GM13977 (cell line): ENCODE measurements at regions not wholly inside any gene's neighbourhood (a gene's known extent, or its start where the extent isn't known, plus 50 kb on each side); places are given as distances from the start of the nearest gene placed in this dataset.

Experiments used
- DNase-seq: peaks from one replicate; pipeline ENCODE4 v3.0.0; 2012; ENCODE audit warnings: low spot score
- in situ Hi-C: fragments of 300-500 bp; cut with MboI; formaldehyde crosslinking; loops from one replicate; pipeline ENCODE4 v1.12.0; 2022; ENCODE audit warnings: low sequenced_read_pairs, low pct_unique_long_range_greater_than_20kb, mixed read lengths, inconsistent platforms; ENCODE audit not compliant: unreplicated experiment
- TF ChIP-seq, protein P1 (sequence below): IDR thresholded peaks from 2 replicates; pipeline ENCODE4 v1.5.1; 2012; ENCODE audit warnings: mild to moderate bottlenecking, control low read depth; ENCODE audit not compliant: insufficient read depth; ENCODE audit errors: extremely low read depth, missing control alignments

DNA sequence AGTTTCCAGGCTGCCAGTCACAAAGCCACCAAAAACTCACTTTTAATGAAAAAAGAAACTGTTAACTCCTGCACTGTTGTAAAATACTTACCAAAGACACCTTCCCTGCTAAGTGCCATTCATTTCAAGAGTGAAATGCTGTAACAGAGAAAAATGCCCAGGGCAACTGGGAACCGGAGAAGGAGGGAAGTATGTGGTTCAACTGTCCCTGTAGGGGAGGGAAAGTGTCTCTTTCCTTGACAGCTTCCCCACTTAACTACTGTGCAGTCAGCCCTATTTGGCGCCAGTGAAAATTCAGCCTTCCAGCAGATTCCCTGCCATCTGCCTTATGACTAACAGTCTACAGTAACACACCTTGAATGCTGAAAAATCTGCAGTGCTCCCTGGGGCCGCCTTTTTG lies 789.0 kb downstream of the DIAPH3 start:
- TF ChIP-seq, protein P1, sequence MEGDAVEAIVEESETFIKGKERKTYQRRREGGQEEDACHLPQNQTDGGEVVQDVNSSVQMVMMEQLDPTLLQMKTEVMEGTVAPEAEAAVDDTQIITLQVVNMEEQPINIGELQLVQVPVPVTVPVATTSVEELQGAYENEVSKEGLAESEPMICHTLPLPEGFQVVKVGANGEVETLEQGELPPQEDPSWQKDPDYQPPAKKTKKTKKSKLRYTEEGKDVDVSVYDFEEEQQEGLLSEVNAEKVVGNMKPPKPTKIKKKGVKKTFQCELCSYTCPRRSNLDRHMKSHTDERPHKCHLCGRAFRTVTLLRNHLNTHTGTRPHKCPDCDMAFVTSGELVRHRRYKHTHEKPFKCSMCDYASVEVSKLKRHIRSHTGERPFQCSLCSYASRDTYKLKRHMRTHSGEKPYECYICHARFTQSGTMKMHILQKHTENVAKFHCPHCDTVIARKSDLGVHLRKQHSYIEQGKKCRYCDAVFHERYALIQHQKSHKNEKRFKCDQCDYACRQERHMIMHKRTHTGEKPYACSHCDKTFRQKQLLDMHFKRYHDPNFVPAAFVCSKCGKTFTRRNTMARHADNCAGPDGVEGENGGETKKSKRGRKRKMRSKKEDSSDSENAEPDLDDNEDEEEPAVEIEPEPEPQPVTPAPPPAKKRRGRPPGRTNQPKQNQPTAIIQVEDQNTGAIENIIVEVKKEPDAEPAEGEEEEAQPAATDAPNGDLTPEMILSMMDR: no peak
- in situ Hi-C loops: loop anchor here (25.0 kb wide), 1 partner anchor 963 kb away; no protein-coding TSS in a partner anchor
- no peak for DNase-seq

DNA sequence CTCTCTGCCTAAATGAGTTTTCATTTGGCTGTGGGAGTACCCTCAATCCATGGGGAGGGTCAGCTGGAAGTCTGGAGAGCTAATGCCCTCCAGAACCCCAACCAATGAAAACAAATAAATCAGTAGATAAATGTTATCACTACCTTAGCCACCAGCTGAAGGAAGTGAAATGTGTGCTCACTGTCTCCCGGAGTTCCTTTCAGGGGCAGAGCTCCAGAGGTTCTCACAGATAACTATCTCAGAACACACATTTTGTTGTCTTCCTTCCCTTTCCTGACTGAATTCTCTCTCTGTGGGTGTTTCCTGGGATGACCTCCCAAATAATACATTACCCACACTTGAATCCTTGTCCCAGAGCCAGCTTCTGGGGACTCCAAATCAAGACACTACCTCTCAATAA lies 779.6 kb downstream of the DIAPH3 start:
- DNase-seq: no peak
- TF ChIP-seq, protein P1: no peak
- in situ Hi-C loops: loop anchor here (25.0 kb wide), 1 partner anchor 953 kb away; no protein-coding TSS in a partner anchor

DNA sequence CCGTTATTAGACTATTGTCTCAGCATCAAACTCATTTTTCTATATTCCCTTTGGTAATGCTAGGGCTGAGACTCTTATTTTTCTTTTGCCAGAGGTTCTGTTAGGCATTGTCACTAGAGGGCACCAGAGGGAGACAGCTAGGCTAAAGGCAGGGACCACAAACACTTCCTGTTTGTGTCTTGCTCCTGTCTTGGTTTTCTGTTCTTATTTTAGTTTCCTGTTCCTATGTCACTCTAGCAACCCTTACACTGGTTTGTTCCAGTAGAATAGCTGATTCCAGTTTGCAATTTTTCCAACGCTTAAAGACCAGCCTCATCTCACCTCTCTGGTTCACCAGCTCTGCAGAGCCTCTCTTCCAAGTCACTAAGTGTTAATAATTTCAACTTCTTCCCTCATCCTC lies 772.0 kb downstream of the DIAPH3 start:
- DNase-seq: peak; percentile 61
- TF ChIP-seq, protein P1: peak; percentile 81
- in situ Hi-C loops: loop anchor here (10.0 to 25.0 kb wide), 2 partner anchors 283 to 946 kb away; no protein-coding TSS in a partner anchor

DNA sequence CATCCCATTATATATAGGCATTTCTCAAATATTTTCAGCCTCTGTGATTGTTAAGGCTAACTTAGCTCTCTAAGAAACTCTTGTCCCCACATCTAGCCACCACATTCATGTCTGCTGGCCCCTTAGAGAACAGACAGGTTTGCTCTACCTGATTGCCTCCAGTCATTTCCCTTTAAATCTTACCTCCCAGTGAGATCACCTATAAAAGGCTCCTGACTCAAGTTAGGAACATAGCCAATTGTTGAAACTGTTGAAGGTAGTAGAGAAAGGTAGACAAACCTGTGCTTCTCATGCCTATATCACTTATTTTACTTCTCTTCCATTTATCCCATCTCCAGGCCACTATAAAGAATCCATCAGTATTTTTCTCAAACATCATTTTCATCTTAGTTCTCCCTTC lies 771.4 kb downstream of the DIAPH3 start:
- in situ Hi-C loops: loop anchor here (10.0 to 25.0 kb wide), 2 partner anchors 282 to 945 kb away; no protein-coding TSS in a partner anchor
- no peak for DNase-seq
- TF ChIP-seq, protein P1: no peak

DNA sequence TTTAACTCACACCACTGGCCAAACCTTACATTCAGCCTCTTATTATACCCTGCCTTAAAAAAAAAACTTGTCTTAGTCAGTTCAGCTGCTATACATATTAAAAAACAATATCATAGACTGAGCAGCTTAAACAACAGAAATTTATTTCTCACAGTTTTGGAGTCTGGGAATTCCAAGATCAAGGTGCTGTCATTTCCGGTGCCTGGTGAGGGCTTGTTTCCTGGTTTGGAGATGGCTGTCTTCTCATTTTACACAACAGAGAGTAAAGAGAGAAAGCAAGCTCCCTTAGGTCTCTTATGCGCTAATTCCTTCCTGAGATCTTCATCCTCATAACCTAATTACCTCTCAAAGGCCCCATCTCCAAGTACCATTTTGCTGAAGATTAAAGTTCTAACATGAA lies 769.2 kb downstream of the DIAPH3 start:
- in situ Hi-C loops: loop anchor here (10.0 to 25.0 kb wide), 2 partner anchors 280 to 943 kb away; no protein-coding TSS in a partner anchor
- TF ChIP-seq, protein P1: no peak
- DNase-seq: no peak

DNA sequence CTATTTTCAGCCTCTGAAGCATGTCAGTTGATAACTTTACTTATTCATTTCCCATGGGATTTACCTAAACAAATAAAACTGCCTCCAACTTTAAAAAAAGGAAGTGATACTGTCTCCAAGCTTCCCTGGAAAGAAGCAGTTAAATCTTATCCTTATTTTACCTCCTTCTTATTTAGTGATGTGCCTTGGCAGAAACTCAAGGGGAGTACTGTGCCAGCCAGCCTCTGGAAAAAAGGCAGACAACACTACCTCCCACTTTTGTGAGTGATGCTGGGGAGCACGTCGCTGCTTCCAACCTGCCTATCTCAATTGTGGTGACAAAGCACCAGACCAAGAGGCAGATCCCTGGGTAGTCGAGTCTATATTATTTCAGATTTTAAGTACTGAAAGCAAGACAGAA lies 765.6 kb downstream of the DIAPH3 start:
- DNase-seq: no peak
- in situ Hi-C loops: loop anchor here (10.0 to 25.0 kb wide), 2 partner anchors 277 to 939 kb away; no protein-coding TSS in a partner anchor
- TF ChIP-seq, protein P1: no peak

DNA sequence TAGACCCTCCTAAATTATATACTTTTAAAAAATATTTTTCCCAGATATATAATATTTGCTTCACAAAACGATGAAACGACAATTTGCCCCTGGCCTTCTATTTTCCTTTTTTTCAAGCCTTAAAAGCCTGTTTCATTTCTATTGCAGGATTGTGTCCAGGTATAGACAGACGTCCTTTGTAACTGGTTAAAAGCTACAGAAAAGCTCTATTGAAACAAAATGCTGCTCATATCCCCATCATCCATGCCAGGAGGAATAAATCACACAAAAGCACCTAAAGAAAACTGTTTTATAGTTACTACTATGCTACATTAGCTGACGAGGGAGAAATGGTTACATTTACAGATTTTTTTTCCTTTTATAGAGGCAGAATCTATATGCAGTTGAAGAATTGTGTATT lies 765.1 kb downstream of the DIAPH3 start:
- DNase-seq: no peak
- TF ChIP-seq, protein P1: no peak
- in situ Hi-C loops: loop anchor here (10.0 to 25.0 kb wide), 2 partner anchors 276 to 939 kb away; no protein-coding TSS in a partner anchor
